ENCODE measurements at regions not wholly inside any gene's neighbourhood (a gene's known extent, or its start where the extent isn't known, plus 50 kb on each side); places are given as distances from the start of the nearest gene placed in this dataset.
"Not testable (repeated sequence)": the region's sequence is repeated elsewhere in the genome, so short reads cannot be mapped to it uniquely, and the experiment has no call there.

DNA sequence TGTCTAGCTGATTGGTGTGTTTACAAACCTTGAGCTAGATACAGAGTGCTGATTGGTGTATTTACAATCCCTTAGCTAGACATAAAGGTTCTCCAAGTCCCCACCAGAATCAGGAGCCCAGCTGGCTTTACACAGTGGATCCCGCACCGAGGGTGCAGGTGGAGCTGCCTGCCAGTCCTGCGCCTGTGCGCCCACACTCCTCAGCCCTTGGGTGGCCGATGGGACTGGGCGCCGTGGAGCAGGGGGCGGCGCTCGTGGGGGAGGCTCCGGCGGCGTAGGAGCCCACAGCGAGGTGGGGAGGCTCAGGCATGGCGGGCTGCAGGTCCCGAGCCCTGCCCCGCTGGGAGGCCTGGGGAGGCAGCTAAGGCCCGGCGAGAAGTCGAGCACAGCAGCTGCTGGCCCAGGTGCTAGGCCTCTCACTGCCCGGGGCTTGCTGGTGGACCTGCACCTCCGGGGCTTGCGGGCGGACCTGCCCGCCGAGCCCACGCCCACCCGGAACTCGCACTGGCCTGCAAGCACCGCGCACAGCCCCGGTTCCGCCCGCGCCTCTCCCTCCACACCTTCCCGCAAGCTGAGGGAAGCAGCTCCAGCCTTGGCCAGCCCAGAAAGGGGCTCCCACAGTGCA, 51.0 kb upstream of the CDYL start:
- not testable (repeated sequence) for H3K27me3 ChIP-seq (ENCODE audit: control insufficient read depth, insufficient read depth, low read length); H3K36me3 ChIP-seq (ENCODE audit: control insufficient read depth, low read depth, low read length); H3K9me3 ChIP-seq (ENCODE audit: control insufficient read depth, low read depth, low read length); H3K4me3 ChIP-seq (ENCODE audit: low read length); H3K9ac ChIP-seq (ENCODE audit: low read length); H3K27ac ChIP-seq (ENCODE audit: low read length); H3K4me1 ChIP-seq (ENCODE audit: control insufficient read depth, low read depth, low read length)

GRCh38 chr6:4724727-4725126, 51.5 kb upstream of the CDYL start:
- H3K27me3 ChIP-seq (ENCODE audit: control insufficient read depth, insufficient read depth, low read length); H3K9ac ChIP-seq (ENCODE audit: low read length); H3K4me3 ChIP-seq (ENCODE audit: low read length); H3K27ac ChIP-seq (ENCODE audit: low read length); H3K9me3 ChIP-seq (ENCODE audit: control insufficient read depth, low read depth, low read length); H3K36me3 ChIP-seq (ENCODE audit: control insufficient read depth, low read depth, low read length): not testable (repeated sequence)
- H3K4me1 ChIP-seq (ENCODE audit: control insufficient read depth, low read depth, low read length) = peaks cover 11% of the 10 kb centered on the region

- H3K4me3 ChIP-seq (ENCODE audit: low read length) = no peak overlapping the region
- H3K4me1 ChIP-seq (ENCODE audit: control insufficient read depth, low read depth, low read length) = peaks cover 18% of the 10 kb centered on the region
- no peak overlapping the region for H3K27ac ChIP-seq (ENCODE audit: low read length)
- no peaks in the 10 kb centered on the region for H3K27me3 ChIP-seq (ENCODE audit: control insufficient read depth, insufficient read depth, low read length)
- no peaks in the 10 kb centered on the region for H3K9me3 ChIP-seq (ENCODE audit: control insufficient read depth, low read depth, low read length)
- H3K36me3 ChIP-seq (ENCODE audit: control insufficient read depth, low read depth, low read length) = no peaks in the 10 kb centered on the region
- no peak overlapping the region for H3K9ac ChIP-seq (ENCODE audit: low read length)
Observed at GRCh38 chr6:4723383-4723782, 52.8 kb upstream of the CDYL start.

DNA sequence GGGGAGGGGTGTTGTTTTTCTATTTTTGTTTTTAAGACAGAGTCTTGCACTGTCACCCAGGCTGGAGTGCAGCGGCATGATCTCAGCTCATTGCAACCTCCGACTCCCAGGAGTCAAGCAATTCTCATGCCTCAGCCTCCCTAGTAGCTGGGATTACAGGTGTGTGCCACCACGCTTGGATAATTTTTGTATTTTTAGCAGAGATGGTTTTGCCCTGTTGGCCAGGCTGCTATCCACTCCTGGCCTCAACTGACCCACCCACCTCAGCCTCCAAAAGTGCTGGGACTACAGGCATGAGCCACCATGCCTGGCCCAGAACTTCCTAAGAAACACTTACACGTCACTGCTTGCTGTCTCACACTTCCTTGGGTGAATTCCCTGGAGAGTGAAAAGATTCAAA, 54.8 kb upstream of the CDYL start:
- not testable (repeated sequence) for H3K27me3 ChIP-seq (ENCODE audit: control insufficient read depth, insufficient read depth, low read length)

GRCh38 chr6:4719491-4719890, 56.7 kb upstream of the CDYL start:
- peaks cover 18% of the 10 kb centered on the region for H3K4me1 ChIP-seq (ENCODE audit: control insufficient read depth, low read depth, low read length)
- H3K27me3 ChIP-seq (ENCODE audit: control insufficient read depth, insufficient read depth, low read length) = no peaks in the 10 kb centered on the region
- no peak overlapping the region for H3K4me3 ChIP-seq (ENCODE audit: low read length)
- no peak overlapping the region for H3K9ac ChIP-seq (ENCODE audit: low read length)
- no peaks in the 10 kb centered on the region for H3K9me3 ChIP-seq (ENCODE audit: control insufficient read depth, low read depth, low read length)
- H3K36me3 ChIP-seq (ENCODE audit: control insufficient read depth, low read depth, low read length) = no peaks in the 10 kb centered on the region
- no peak overlapping the region for H3K27ac ChIP-seq (ENCODE audit: low read length)

More for the DNA sequence above, 54.8 kb upstream of the CDYL start:
- H3K36me3 ChIP-seq (ENCODE audit: control insufficient read depth, low read depth, low read length); H3K4me3 ChIP-seq (ENCODE audit: low read length); H3K27ac ChIP-seq (ENCODE audit: low read length); H3K9ac ChIP-seq (ENCODE audit: low read length); H3K9me3 ChIP-seq (ENCODE audit: control insufficient read depth, low read depth, low read length): not testable (repeated sequence)
- H3K4me1 ChIP-seq (ENCODE audit: control insufficient read depth, low read depth, low read length) = peaks cover 18% of the 10 kb centered on the region

DNA sequence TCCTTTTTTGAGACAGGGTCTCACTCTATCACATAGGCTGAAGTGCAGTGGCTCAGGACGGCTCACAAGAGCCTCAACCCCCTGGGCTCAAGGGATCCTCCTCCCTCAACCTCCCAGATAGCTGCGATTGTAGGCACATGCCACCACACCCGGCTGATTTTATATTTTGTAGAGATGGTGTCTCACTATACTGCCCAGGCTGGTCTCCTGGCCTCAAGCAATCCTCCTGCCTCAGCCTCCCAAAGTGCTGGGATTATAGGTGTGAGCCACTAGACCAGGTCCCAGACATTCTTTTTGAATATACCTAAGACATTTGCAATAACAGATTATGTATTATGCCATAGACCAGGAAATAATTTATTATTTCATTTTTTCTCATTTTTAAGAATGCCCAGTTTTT, 58.3 kb upstream of the CDYL start:
- Histone ChIP-seq H3K4me3 (ENCODE audit: low read length) (no peak overlapping the region), H3K27ac (ENCODE audit: low read length) (no peak overlapping the region), H3K9me3 (ENCODE audit: control insufficient read depth, low read depth, low read length) (no peaks in the 10 kb centered on the region), H3K9ac (ENCODE audit: low read length) (no peak overlapping the region), H3K36me3 (ENCODE audit: control insufficient read depth, low read depth, low read length) (no peaks in the 10 kb centered on the region), H3K27me3 (ENCODE audit: control insufficient read depth, insufficient read depth, low read length) (no peaks in the 10 kb centered on the region), H3K4me1 (ENCODE audit: control insufficient read depth, low read depth, low read length) (peaks cover 10% of the 10 kb centered on the region)

DNA sequence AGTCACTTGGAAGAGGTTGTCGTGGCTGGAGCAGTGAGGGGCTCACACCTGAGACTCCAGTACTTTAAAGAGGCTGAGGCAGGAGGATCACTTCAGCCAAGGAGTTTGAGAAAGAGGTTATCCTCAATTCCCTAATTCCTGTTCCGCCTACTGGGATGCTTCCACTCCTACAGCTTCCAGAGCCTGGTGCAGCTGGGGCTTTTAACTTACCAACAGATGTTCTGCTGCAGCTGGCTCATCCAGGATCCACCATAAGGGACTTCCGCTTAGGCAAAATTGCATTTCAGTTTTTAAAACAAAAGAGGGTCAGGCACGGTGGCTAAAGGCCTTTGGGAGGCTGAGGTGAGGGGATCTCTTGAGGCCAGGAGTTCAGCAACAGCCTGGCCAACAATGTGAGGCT, 59.1 kb upstream of the CDYL start:
- no peaks in the 10 kb centered on the region for H3K27me3 ChIP-seq (ENCODE audit: control insufficient read depth, insufficient read depth, low read length)
- no peak overlapping the region for H3K4me3 ChIP-seq (ENCODE audit: low read length)
- no peak overlapping the region for H3K27ac ChIP-seq (ENCODE audit: low read length)
- peaks cover 10% of the 10 kb centered on the region for H3K4me1 ChIP-seq (ENCODE audit: control insufficient read depth, low read depth, low read length)
- H3K9me3 ChIP-seq (ENCODE audit: control insufficient read depth, low read depth, low read length) = no peaks in the 10 kb centered on the region
- no peaks in the 10 kb centered on the region for H3K36me3 ChIP-seq (ENCODE audit: control insufficient read depth, low read depth, low read length)
- no peak overlapping the region for H3K9ac ChIP-seq (ENCODE audit: low read length)

- H3K9me3 ChIP-seq (ENCODE audit: control insufficient read depth, low read depth, low read length) = no peaks in the 10 kb centered on the region
- H3K27ac ChIP-seq (ENCODE audit: low read length) = no peak overlapping the region
- H3K9ac ChIP-seq (ENCODE audit: low read length) = no peak overlapping the region
- no peaks in the 10 kb centered on the region for H3K36me3 ChIP-seq (ENCODE audit: control insufficient read depth, low read depth, low read length)
- no peaks in the 10 kb centered on the region for H3K27me3 ChIP-seq (ENCODE audit: control insufficient read depth, insufficient read depth, low read length)
- no peak overlapping the region for H3K4me3 ChIP-seq (ENCODE audit: low read length)
- H3K4me1 ChIP-seq (ENCODE audit: control insufficient read depth, low read depth, low read length) = peaks cover 10% of the 10 kb centered on the region
Observed at GRCh38 chr6:4714961-4715501, 61.2 kb upstream of the CDYL start.

DNA sequence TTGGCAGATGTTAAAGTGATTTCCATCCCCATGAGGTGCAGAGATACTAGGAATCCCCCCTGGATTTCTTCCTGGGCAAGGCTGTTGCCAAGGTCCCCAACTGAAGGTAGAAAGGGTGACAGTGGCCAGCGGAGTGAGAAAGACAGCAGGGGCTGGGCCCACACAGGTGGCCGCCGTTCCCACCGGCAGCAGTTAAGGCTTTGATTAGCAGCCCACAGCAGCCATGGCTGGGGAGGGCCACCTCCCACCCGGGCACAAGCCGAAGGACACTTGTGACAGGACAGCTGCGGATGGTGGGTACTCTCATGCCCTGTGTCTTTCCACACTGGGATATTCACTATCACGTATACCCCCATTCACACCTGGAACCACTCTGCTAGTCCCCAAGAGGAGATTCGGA, 63.9 kb upstream of the CDYL start:
- Histone ChIP-seq H3K27ac (ENCODE audit: low read length) (no peak overlapping the region), H3K9me3 (ENCODE audit: control insufficient read depth, low read depth, low read length) (no peaks in the 10 kb centered on the region), H3K36me3 (ENCODE audit: control insufficient read depth, low read depth, low read length) (no peaks in the 10 kb centered on the region), H3K9ac (ENCODE audit: low read length) (no peak overlapping the region), H3K4me1 (ENCODE audit: control insufficient read depth, low read depth, low read length) (no peaks in the 10 kb centered on the region), H3K27me3 (ENCODE audit: control insufficient read depth, insufficient read depth, low read length) (no peaks in the 10 kb centered on the region), H3K4me3 (ENCODE audit: low read length) (no peak overlapping the region)

- no peaks in the 10 kb centered on the region for H3K36me3 ChIP-seq (ENCODE audit: control insufficient read depth, low read depth, low read length)
- H3K9me3 ChIP-seq (ENCODE audit: control insufficient read depth, low read depth, low read length) = no peaks in the 10 kb centered on the region
- H3K27ac ChIP-seq (ENCODE audit: low read length) = no peak overlapping the region
- no peaks in the 10 kb centered on the region for H3K27me3 ChIP-seq (ENCODE audit: control insufficient read depth, insufficient read depth, low read length)
- no peak overlapping the region for H3K4me3 ChIP-seq (ENCODE audit: low read length)
- H3K9ac ChIP-seq (ENCODE audit: low read length) = no peak overlapping the region
- H3K4me1 ChIP-seq (ENCODE audit: control insufficient read depth, low read depth, low read length) = no peaks in the 10 kb centered on the region
Observed at GRCh38 chr6:4707011-4707410, 69.2 kb upstream of the CDYL start.

DNA sequence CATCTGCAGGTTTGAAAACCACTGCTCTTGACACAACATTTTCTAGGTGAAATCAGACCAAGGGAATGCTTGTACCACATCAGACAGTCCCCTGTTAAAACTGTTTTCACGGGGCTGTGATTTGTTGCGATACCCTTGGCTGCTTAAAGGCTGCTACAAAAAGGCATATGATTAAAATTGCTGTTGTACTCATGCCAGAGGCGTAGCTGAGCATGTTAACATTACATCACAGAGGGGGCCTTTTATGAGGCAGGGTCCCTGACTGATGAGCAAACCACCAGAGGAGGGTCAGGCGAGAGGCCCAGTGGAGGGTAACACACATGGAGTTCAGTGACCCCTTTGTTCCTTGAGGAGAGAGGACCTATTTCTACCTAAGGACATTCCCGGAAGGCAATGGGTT, 70.4 kb upstream of the CDYL start:
- Histone ChIP-seq H3K36me3 (ENCODE audit: control insufficient read depth, low read depth, low read length) (no peaks in the 10 kb centered on the region), H3K9ac (ENCODE audit: low read length) (no peak overlapping the region), H3K4me3 (ENCODE audit: low read length) (no peak overlapping the region), H3K27ac (ENCODE audit: low read length) (no peak overlapping the region), H3K27me3 (ENCODE audit: control insufficient read depth, insufficient read depth, low read length) (no peaks in the 10 kb centered on the region), H3K9me3 (ENCODE audit: control insufficient read depth, low read depth, low read length) (no peaks in the 10 kb centered on the region), H3K4me1 (ENCODE audit: control insufficient read depth, low read depth, low read length) (no peaks in the 10 kb centered on the region)

- Histone ChIP-seq H3K27ac (ENCODE audit: low read length) (no peak overlapping the region), H3K36me3 (ENCODE audit: control insufficient read depth, low read depth, low read length) (no peaks in the 10 kb centered on the region), H3K4me1 (ENCODE audit: control insufficient read depth, low read depth, low read length) (no peaks in the 10 kb centered on the region)
Observed at GRCh38 chr6:4703382-4703781, 72.8 kb upstream of the CDYL start.

More at GRCh38 chr6:4703382-4703781, 72.8 kb upstream of the CDYL start:
- no peak overlapping the region for H3K4me3 ChIP-seq (ENCODE audit: low read length)
- H3K9ac ChIP-seq (ENCODE audit: low read length) = no peak overlapping the region
- H3K9me3 ChIP-seq (ENCODE audit: control insufficient read depth, low read depth, low read length) = no peaks in the 10 kb centered on the region
- H3K27me3 ChIP-seq (ENCODE audit: control insufficient read depth, insufficient read depth, low read length) = no peaks in the 10 kb centered on the region
